GM18505 (cell line): ENCODE measurements at regions not wholly inside any gene's neighbourhood (a gene's known extent, or its start where the extent isn't known, plus 50 kb on each side); places are given as distances from the start of the nearest gene placed in this dataset.

ENCODE experiments used
- ATAC-seq: cut with Tn5 transposase; IDR thresholded peaks from one replicate; pipeline ENCODE4 v1.9.1; 2021; ENCODE audit not compliant: unreplicated experiment
- POLR2A ChIP-seq: IDR thresholded peaks from 4 replicates; pipeline ENCODE4 v1.6.1; 2011; ENCODE audit warnings: borderline replicate concordance; ENCODE audit not compliant: insufficient read depth, insufficient read length; ENCODE audit errors: extremely low read depth

DNA sequence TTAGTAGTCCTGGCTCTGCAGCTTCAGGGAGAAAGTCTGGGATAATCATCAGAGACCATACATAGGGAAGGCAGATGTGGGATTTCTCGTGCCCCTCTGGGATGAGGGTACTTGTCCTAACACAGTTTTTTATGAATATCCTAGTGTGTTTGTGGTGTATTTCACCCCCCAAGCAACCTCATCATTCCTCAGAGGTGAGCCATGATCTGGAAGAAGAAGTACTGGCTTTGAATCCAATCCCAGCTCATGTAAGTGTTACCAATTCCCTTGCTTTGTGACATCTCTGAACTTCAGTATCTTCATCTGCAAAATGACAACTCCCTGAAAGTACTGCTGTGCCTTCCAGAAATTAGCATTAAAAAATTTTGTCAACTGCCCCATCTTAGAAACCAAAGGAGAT lies 347.5 kb upstream of the ZMIZ1 start:
- no peak for ATAC-seq
- TF ChIP-seq POLR2A: no peak

DNA sequence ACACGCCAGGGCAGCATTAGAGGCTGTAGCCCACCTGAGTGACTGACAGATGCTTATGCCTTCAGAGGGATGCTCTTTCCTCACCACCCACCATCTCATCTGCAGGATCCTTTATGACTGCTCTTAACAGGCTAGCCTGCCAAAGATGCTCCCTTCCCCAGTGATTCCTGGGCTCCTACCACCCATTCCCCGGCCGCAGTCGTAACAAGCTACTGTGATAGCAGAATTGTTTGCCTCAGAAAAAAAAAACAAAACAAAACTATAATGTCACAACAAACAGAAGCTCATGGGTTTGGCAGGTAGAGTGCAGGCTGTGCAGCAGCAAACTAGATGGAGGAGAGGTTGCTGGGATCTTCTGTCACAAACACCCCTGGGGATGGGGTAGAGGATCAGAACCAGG lies 343.9 kb upstream of the ZMIZ1 start:
- TF ChIP-seq POLR2A: no peak
- no peak for ATAC-seq

DNA sequence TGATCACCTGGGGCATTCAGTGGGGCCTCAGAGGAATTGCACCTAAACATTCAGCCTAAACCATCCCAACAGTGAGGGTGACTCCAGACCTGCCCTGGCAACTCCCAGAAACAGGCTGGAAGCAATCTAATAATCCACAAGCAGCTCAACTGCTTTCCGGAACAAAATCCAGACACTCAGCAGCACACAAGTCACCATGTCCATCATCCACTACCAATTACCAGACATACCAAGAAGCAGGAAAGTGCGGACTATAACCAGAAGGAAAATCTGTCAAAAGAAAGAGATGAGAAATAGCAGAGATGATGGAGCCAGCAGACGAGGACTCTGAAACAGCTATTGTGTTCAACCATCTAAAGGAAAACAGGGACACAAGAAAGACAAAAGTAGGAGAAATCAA lies 342.6 kb upstream of the ZMIZ1 start:
- TF ChIP-seq POLR2A: no peak
- no peak for ATAC-seq

GRCh38 chr10:78727251-78727650 lies 341.5 kb upstream of the ZMIZ1 start:
- no peak for TF ChIP-seq POLR2A
- no peak for ATAC-seq

DNA sequence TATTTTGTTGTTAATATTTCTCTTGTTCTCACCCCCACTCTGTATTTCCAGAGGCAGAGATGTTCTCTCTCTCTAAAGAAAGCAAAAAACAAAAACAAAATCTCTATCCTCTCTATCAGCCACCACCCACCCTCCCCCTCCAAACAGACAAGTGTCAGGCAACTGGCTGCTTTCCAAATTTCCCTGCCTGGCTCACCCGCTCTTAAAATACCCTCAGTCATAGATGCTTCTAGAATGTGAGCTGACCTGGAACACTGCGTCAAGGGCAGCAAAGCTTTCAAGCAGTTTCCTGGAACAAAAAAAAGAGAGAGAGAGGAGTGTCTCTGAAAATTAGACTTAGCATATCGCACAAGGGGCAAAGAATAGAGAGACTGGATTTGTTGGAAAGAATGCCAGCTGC lies 341.0 kb upstream of the ZMIZ1 start:
- TF ChIP-seq POLR2A: no peak
- no peak for ATAC-seq

- ATAC-seq: no peak
- TF ChIP-seq POLR2A: no peak
Measured at GRCh38 chr10:78728176-78728575, 340.6 kb upstream of the ZMIZ1 start.

DNA sequence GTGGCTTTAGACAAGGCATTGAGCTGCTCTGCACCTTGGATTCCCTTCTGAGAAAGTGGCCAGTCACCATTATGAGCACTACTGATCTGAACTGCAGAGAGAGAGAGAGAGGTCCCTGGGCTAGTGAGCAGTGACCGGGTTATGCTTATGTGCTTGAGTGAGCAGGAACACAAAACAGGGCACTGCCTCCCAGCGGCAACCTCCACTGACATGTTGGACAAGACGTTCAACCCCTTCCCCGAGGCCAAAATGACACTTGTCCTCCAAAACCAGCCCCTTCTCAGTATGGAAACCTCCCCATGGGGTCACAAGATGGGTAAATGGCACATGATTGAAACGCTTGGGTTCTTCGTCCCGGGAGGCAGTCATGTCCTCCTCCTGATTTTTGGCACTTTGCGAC lies 339.4 kb upstream of the ZMIZ1 start:
- no peak for TF ChIP-seq POLR2A
- ATAC-seq: no peak

- no peak for TF ChIP-seq POLR2A
- ATAC-seq: no peak
Measured at GRCh38 chr10:78729800-78730199, 339.0 kb upstream of the ZMIZ1 start.

GRCh38 chr10:78730754-78731153 lies 338.0 kb upstream of the ZMIZ1 start:
- ATAC-seq: no peak
- TF ChIP-seq POLR2A: no peak

DNA sequence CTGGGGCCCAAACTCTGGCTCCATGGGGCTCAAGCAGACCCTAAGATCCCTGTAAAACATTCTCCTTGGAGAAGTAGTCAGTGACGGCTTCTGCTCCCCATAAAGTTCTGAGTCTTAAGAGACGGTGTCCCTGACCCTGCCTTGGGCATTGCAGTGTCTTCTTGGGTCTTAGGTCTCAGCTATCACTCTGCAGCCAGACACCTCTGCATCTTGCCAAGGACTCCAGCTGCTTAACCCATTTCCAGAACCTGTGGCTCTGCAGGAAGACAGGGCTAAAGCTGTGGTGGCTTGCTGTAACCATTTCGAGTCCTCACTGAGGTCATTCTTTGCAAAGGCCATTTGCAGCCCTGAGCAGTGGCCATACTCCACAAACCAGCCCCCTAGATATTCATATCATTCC lies 337.1 kb upstream of the ZMIZ1 start:
- ATAC-seq: no peak

GRCh38 chr10:78732381-78732780 lies 336.4 kb upstream of the ZMIZ1 start:
- TF ChIP-seq POLR2A: no peak
- ATAC-seq: no peak

More for the DNA sequence above, 337.1 kb upstream of the ZMIZ1 start:
- TF ChIP-seq POLR2A: no peak

- ATAC-seq: no peak
- TF ChIP-seq POLR2A: no peak
Measured at GRCh38 chr10:78736926-78737630, 331.7 kb upstream of the ZMIZ1 start.

GRCh38 chr10:78737883-78738856 lies 330.6 kb upstream of the ZMIZ1 start:
- no peak for ATAC-seq
- TF ChIP-seq POLR2A: no peak

- no peak for TF ChIP-seq POLR2A
- no peak for ATAC-seq
Measured at GRCh38 chr10:78738861-78739260, 329.9 kb upstream of the ZMIZ1 start.
